ENCODE measurements at regions not wholly inside any gene's neighbourhood (a gene's known extent, or its start where the extent isn't known, plus 50 kb on each side); places are given as distances from the start of the nearest gene placed in this dataset.

DNA sequence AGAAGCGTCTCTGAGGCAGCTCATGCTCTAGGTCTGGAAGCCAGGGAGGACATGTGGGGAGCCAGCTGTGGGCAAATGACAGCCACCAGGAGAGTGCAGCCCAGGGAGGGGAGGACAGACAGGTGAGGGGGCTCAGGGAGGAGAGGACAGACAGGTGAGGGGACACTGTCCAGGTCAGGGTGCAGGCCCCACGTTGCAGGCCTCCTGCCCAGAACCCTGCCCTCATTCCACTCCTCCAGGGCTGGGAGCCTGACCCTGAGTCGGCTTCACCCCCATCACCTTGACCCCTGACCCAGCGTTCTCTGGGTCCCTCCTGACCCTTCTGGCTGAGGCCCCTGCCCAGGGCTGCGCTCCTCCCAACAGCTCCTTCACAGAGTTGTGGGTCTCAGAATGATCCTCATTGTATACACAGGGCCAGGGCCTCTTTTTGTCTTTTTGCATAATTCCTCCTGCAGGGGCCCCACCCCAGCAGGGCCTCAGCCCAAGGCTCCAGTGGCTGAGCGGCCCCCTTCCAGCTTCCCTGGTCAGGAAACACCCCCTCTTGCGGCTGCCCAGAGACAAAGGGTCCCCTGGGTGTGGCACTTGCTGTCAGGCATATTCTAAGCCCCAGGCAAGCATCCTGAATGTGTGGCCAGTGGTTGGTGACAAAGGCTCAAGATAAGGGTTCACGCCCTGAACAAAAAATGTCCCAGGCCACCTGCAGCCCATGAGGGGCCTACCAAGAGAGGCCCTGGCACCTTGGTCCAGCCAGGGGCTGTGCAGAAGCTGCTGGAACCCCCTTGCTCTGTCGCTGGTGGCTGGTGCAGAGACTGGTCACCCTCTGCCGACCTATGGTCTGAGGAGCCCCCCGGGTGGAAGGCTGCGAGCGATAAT is 853.0 kb downstream of the BRD1 start:
- DNase-seq (ENCODE audit: extremely low read depth, low read depth), result no peak
- TF ChIP-seq, protein P1, sequence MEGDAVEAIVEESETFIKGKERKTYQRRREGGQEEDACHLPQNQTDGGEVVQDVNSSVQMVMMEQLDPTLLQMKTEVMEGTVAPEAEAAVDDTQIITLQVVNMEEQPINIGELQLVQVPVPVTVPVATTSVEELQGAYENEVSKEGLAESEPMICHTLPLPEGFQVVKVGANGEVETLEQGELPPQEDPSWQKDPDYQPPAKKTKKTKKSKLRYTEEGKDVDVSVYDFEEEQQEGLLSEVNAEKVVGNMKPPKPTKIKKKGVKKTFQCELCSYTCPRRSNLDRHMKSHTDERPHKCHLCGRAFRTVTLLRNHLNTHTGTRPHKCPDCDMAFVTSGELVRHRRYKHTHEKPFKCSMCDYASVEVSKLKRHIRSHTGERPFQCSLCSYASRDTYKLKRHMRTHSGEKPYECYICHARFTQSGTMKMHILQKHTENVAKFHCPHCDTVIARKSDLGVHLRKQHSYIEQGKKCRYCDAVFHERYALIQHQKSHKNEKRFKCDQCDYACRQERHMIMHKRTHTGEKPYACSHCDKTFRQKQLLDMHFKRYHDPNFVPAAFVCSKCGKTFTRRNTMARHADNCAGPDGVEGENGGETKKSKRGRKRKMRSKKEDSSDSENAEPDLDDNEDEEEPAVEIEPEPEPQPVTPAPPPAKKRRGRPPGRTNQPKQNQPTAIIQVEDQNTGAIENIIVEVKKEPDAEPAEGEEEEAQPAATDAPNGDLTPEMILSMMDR (IDR thresholded peaks at IDR 0.05; ENCODE audit: low read depth, low read length), result no peak

DNA sequence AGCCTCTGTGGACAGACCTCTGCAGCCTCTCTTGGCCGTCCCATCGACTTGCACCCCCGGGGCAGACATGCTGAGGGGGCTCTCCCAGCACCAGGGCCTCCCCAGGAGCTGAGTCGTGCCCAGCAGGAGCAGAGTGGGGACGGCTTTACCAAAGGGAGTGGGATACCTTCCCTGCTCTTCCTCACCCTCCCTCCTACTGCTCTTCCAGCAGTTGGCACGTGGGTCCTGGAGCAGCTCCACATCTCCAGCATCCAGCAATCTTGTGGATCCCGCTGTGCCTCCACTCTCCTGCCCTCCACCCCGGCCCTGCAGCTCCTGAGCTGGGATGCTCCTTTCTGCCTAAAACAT is 854.0 kb downstream of the BRD1 start:
- DNase-seq (ENCODE audit: extremely low read depth, low read depth), result no peak
- TF ChIP-seq, protein P1 (IDR thresholded peaks at IDR 0.05; ENCODE audit: low read depth, low read length), result no peak

DNA sequence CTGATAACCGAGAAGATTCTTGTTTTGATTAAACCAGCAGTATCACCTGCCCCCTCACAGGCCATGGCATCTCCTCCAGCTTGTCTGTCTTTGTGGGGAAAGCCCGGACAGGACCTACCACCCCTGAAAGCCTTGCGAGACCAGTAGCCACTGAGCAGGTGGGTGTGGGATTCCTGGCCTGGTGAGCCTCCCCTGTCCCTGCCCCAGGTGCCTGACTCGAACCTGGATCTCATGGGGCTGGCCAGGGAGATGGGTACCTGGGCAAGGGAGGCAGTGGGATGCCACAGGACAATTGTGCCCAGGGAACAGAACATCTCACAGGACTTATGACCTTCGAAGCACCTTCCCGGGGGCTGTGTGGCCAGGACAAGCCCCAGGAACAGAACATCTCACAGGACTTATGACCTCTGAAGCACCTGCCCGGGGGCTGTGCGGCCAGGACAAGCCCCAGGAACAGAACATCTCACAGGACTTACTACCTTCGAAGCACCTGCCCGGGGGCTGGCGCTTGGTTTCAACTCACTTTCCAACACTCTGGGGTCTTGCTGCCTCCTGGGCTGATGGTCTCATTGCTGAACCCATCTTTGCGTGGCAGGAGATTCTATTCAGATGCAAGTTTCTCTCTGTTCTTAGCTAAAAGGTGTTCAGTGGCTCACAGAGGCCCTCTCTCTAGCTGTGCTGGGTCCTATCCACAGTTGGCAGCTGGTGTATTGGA is 854.5 kb downstream of the BRD1 start:
- TF ChIP-seq, protein P1 (IDR thresholded peaks at IDR 0.05; ENCODE audit: low read depth, low read length), result no peak
- DNase-seq (ENCODE audit: extremely low read depth, low read depth), result no peak

DNA sequence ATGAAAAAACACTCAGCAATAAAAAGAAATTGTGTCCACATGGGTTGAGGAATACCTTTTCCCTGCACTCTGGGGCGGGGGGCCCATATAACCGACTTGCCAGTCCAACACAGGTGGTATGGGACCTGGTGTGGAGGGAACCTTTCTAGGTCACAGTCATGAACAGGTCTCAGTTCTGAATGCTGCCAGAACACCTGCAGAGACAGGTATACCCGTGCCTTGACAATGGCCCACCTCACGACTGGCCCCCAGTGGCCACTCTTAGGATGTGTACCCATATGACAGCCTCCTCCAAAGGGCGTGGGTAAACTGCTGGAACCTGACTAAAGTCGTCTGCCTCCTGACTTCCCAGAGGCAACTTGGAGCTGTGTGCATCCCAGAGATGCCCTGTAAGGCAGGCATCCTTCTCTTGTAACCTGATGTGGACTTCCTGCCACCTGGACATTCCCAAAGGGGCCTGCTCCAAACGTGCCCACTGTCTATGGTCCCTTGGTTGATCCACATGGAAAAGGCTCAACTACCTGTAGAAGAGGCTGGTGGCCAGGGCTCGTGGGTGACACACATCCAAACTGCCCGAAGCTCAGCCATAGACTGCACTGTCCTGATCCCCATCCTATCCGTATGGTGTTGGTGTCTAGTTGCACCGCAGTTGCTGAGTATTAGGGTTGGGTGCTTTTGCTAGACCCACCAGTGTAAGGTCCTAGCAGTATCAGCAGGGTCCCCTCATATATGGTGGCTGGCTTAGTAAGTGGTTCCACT is 859.3 kb downstream of the BRD1 start:
- TF ChIP-seq, protein P1 (IDR thresholded peaks at IDR 0.05; ENCODE audit: low read depth, low read length), result no peak
- DNase-seq (ENCODE audit: extremely low read depth, low read depth), result no peak

DNA sequence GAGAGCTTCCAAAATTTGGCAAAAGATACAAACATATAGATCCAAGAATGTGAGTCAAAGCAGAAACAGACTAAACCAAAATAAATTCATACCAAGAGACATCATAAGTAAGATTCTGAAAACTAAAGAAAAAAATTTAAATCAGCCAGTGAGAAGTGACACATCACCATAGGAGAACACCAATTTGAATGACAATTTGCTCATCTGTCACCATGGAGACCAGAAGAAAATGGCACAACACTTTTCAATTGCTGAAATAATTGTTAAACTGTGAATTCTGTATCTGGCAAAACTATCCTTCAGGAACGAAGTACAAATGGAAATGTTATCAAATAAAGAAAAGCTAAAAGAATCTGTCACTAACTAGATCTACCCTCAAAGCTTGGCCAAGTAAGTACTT is 864.3 kb downstream of the BRD1 start:
- TF ChIP-seq, protein P1 (IDR thresholded peaks at IDR 0.05; ENCODE audit: low read depth, low read length), result no peak
- no peak for DNase-seq (ENCODE audit: extremely low read depth, low read depth)

DNA sequence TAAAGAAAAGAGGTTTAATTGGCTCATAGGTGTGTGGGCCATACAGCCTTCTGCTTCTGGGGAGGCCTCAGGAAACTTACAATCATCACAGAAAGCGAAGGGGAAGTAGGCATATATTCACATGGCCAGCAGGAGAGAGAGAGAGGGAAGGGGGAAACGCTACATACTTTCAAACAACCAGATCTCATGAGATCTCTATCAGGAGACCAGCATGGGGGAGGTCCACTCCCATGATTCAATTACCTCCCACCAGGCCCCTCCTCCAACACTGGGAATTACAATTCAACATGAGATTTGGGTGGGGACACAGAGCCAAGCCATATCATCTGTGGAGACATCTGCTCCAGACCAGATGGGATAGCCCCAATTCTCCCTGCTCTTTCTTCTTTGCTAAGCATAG is 866.0 kb downstream of the BRD1 start:
- TF ChIP-seq, protein P1 (IDR thresholded peaks at IDR 0.05; ENCODE audit: low read depth, low read length), result no peak
- no peak for DNase-seq (ENCODE audit: extremely low read depth, low read depth)
